ENCODE measurements at regions not wholly inside any gene's neighbourhood (a gene's known extent, or its start where the extent isn't known, plus 50 kb on each side); places are given as distances from the start of the nearest gene placed in this dataset.
"Not testable (repeated sequence)": the region's sequence is repeated elsewhere in the genome, so short reads cannot be mapped to it uniquely, and the experiment has no call there.

GRCh38 chr1:9437961-9438430 lies 101.3 kb upstream of the SLC25A33 start:
- H3K27ac Mint-ChIP-seq = no peak overlapping the region
- no peaks in the 10 kb centered on the region for H3K9me3 Mint-ChIP-seq
- no peak overlapping the region for H3K4me3 Mint-ChIP-seq

DNA sequence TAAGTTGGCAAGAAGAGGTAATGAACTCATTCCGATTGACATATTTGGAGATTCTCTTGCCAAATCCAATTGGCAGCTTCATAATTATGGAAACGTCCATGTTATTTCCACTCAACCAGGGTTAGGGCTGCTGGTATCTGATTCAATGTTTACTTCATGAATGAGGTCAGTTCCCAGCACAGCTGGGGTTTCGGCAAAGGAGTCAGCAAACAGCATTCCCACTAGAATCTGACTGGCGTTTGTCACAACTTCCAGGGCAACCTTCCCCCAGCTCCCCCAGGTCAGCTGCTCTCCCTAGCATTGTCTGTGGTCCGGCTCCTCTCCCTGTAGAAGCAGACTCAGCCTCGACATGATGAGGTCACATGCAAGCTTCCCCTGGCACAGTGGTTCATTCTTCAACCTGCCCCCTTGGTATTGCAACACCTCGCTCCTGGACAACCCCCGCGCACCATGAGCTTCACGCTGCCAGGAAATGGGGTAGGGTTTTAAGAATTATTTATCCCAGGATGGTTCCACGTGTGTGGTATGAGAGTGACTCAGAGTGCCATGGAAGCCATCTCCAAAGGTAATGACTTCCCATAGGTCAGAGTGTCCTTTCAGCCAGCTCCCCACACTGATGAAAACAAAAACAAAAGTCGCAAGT lies 100.7 kb upstream of the SLC25A33 start:
- H3K4me3 Mint-ChIP-seq = no peak overlapping the region
- no peaks in the 10 kb centered on the region for H3K4me1 Mint-ChIP-seq
- DNase-seq (ENCODE audit: low spot score in 2 of 2) (no peak), ATAC-seq (no peak)
- H3K36me3 Mint-ChIP-seq = no peaks in the 10 kb centered on the region
- H3K9me3 Mint-ChIP-seq = no peaks in the 10 kb centered on the region
- H3K27ac Mint-ChIP-seq = no peak overlapping the region

More at GRCh38 chr1:9437961-9438430, 101.3 kb upstream of the SLC25A33 start:
- ATAC-seq = no peak
- no peak for DNase-seq (ENCODE audit: low spot score in 2 of 2)
- Mint-ChIP-seq H3K4me1 (no peaks in the 10 kb centered on the region), H3K36me3 (no peaks in the 10 kb centered on the region)

- H3K4me3 Mint-ChIP-seq = no peak overlapping the region
- no peak overlapping the region for H3K27ac Mint-ChIP-seq
- DNase-seq (ENCODE audit: low spot score in 2 of 2) (no peak), ATAC-seq (no peak)
- no peaks in the 10 kb centered on the region for H3K4me1 Mint-ChIP-seq
- no peaks in the 10 kb centered on the region for H3K36me3 Mint-ChIP-seq
- H3K9me3 Mint-ChIP-seq = no peaks in the 10 kb centered on the region
Observed at GRCh38 chr1:9439074-9439761, 100.0 kb upstream of the SLC25A33 start.

- Mint-ChIP-seq H3K36me3 (no peaks in the 10 kb centered on the region), H3K27ac (no peak overlapping the region), H3K9me3 (no peaks in the 10 kb centered on the region), H3K4me1 (no peaks in the 10 kb centered on the region), H3K4me3 (no peak overlapping the region)
- ATAC-seq (no peak), DNase-seq (ENCODE audit: low spot score in 2 of 2) (no peak)
Observed at GRCh38 chr1:9440261-9440660, 99.0 kb upstream of the SLC25A33 start.

DNA sequence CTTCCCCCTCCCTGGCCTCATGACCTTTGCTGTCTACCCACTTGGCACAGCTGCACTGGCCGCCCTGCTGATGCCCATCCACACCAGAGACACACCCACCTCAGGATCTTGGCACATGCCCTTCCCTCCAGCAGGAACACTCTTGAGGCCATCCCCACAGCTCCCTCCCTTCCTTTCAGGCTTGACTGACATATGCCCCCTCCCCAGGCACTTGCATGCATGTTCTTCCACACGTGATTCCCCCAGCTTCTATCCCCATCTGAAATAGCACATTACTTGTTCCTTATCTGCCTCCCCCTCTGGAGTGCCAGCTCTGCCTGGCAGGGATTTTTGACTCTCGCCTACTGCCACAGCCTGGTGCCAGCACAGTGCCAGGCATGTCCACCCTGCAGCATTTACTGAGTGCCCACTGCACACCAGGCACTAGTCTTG lies 98.5 kb upstream of the SLC25A33 start:
- DNase-seq (ENCODE audit: low spot score in 2 of 2) (no peak), ATAC-seq (no peak)
- Mint-ChIP-seq H3K27ac (no peak overlapping the region), H3K4me3 (no peak overlapping the region), H3K4me1 (no peaks in the 10 kb centered on the region), H3K36me3 (no peaks in the 10 kb centered on the region), H3K9me3 (no peaks in the 10 kb centered on the region)

DNA sequence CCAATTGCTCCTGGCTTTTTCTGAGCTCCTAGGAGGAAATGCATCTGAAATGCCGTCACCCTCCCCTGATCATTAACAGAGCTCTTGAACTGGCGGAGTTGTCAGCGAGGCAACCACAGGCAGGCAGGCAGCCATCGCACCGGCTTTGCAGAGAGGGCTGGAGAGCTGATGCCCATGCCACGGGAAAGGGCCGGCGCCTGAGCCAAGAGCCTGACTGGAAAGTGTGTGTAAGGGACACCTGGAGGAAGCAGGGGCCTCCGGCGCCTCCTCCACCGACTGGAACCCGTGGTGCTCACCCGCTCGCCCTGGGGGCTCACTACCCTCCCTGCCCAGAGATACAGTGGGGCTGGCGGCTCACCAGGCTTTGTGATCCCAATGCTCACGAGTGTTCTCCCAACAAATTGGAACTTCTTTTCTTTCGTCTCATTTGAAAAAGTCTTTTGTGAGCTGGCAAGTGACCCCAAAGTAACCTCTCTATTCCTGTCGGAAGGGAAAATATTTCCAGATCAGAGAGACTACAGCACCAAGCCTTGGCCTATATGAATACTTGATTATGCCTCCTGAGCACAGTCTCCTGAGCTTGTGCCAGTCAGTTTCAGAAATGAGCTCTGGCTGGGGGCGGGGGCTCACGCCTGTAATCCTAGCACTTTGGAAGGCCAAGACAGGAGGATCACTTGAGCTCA lies 97.7 kb upstream of the SLC25A33 start:
- Mint-ChIP-seq H3K36me3 (no peaks in the 10 kb centered on the region), H3K4me1 (no peaks in the 10 kb centered on the region), H3K9me3 (no peaks in the 10 kb centered on the region), H3K4me3 (no peak overlapping the region), H3K27ac (no peak overlapping the region)
- ATAC-seq = no peak
- no peak for DNase-seq (ENCODE audit: low spot score in 2 of 2)

DNA sequence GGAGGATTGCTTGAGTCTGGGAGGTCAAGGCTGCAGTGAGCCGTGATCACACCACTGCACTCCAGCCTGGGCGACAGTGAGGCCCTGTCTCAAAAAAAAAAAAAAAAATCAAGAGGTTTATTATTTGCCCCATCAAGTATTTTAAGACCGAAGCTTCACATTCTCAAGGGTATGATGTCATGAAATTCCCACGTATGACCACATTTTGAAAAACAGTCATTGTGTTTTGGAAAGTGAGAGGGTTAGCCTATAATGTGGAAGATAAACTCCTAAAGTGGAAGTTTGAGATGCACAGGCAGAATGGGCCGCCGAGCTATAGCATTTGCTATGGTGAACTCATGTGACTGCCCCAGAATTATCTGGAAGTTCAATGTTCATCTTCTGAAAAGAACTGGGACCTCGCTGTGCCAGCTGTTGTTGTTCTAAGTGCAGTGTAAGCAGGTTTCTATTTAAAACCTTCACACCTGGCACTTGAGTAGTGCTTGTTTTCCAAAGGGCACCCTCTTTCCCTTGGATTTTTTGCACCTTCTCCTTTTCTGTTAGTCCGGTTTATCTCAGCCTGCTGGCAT lies 96.9 kb upstream of the SLC25A33 start:
- DNase-seq (ENCODE audit: low spot score in 2 of 2) (no peak), ATAC-seq (no peak)
- H3K4me3 Mint-ChIP-seq = no peak overlapping the region
- no peaks in the 10 kb centered on the region for H3K4me1 Mint-ChIP-seq
- H3K9me3 Mint-ChIP-seq = no peaks in the 10 kb centered on the region
- no peaks in the 10 kb centered on the region for H3K36me3 Mint-ChIP-seq
- H3K27ac Mint-ChIP-seq = no peak overlapping the region

DNA sequence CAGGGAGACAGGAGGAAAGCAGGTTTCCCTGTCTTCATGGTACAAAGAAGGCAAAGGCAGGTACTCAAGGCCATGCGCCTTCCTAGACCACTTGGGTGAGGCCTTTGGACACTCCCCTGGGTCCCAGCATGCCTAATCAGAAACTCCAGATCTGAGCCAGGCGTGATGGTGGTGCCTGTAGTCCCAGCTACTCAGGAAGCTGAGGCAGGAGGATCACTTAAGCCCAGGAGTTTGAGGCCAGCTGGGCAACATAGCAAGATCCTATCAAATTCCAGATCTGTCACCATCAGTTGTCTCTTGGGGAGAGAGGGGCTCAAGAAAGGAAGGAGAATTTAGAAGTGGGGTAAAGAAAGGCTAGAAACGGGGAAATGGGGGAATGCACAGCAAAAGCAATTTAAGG lies 96.3 kb upstream of the SLC25A33 start:
- no peak for ATAC-seq

DNA sequence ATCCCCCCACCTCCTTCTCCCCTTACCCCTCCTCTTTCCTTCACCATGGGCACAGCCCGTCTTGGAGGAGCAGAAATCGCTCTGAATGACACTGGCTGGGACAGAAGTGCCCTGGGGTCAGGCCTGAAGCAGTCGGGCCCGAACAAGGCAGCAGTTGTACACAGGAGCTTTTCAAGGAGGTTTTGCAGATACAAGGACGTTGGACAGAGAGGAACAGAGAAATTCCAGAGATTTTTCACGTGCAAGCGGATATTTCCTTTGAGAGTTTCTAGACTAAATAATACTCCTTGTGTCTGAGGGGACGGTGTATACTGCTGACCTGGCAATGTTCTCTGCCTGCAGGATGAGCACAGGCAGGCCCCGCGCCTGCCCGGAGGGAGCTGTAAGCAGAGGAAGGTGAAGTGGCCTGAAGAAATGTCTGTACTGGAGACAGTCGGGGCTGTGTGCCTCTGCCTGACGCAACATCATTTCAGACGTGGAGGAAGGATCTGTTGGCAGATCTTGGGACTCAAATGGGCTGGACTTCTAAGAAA lies 95.3 kb upstream of the SLC25A33 start:
- no peaks in the 10 kb centered on the region for H3K36me3 Mint-ChIP-seq
- H3K27ac Mint-ChIP-seq = no peak overlapping the region

More for the DNA sequence above, 96.3 kb upstream of the SLC25A33 start:
- Mint-ChIP-seq H3K4me3 (no peak overlapping the region), H3K9me3 (no peaks in the 10 kb centered on the region), H3K27ac (no peak overlapping the region), H3K4me1 (no peaks in the 10 kb centered on the region), H3K36me3 (no peaks in the 10 kb centered on the region)
- no peak for DNase-seq (ENCODE audit: low spot score in 2 of 2)

GRCh38 chr1:9444532-9444931 lies 94.7 kb upstream of the SLC25A33 start:
- ATAC-seq (no peak), DNase-seq (ENCODE audit: low spot score in 2 of 2) (no peak)
- Mint-ChIP-seq H3K27ac (no peak overlapping the region), H3K36me3 (no peaks in the 10 kb centered on the region), H3K9me3 (no peaks in the 10 kb centered on the region), H3K4me3 (no peak overlapping the region), H3K4me1 (no peaks in the 10 kb centered on the region)

More for the DNA sequence above, 95.3 kb upstream of the SLC25A33 start:
- no peak for DNase-seq (ENCODE audit: low spot score in 2 of 2)
- no peak overlapping the region for H3K4me3 Mint-ChIP-seq
- H3K4me1 Mint-ChIP-seq = no peaks in the 10 kb centered on the region
- no peak for ATAC-seq
- no peaks in the 10 kb centered on the region for H3K9me3 Mint-ChIP-seq

DNA sequence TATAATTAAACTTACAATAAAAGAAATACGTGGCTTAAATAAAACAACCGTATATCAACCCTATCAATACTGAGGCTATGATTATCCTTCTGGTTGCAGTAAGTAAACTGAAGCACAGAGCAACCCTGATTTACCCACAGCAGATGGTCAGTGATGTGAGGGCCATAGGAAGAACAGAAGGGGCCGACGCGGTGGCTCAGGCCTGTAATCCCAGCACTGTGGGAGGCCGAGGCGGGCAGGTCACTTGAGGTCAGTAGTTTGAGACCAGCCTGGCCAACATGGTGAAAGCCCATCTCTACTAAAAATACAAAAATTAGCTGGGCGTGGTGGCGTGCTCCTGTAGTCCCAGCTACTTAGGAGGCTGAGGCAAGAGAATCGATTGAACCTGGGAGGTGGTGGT lies 94.2 kb upstream of the SLC25A33 start:
- H3K4me1 Mint-ChIP-seq; H3K9me3 Mint-ChIP-seq; H3K4me3 Mint-ChIP-seq; H3K27ac Mint-ChIP-seq; H3K36me3 Mint-ChIP-seq; DNase-seq (ENCODE audit: low spot score in 2 of 2); ATAC-seq: not testable (repeated sequence)

DNA sequence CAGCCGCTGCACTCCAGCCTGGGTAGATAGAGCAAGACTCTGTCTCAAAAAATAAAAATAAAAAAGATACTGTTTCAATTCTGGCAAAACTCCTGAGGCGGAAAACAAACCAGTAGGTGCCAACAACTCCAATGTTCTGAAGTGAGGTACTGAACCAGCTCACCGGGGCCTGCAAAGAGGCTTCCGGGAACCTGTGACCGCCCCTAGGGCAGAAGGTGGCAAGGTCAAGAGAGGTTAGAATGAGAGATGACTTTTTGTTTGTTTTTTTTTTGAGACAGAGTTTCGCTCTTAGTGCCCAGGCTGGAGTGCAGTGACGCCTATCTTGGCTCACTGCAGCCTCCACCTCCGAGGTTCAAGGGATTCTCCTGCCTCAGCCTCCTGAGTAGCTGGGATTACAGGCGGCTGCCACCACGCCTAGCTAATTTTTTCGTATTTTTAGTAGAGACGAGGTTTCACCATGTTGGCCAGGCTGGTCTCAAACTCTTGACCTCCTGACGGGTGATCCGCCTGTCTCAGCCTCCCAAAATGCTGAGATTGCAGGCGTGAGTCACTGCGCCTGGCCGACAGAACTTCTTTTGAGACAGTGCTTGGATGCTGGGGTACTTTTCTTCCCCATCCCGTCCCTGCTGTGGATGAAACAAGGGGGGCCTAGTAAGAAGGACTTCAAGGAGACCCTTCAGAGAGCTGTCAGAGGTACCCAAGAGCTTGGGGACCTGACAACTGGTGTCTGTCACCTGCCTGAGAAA lies 91.9 kb upstream of the SLC25A33 start:
- no peaks in the 10 kb centered on the region for H3K36me3 Mint-ChIP-seq
- no peak for DNase-seq (ENCODE audit: low spot score in 2 of 2)
- ATAC-seq = no peak
- H3K4me3 Mint-ChIP-seq = no peak overlapping the region
- no peak overlapping the region for H3K27ac Mint-ChIP-seq
- H3K4me1 Mint-ChIP-seq = no peaks in the 10 kb centered on the region
- no peaks in the 10 kb centered on the region for H3K9me3 Mint-ChIP-seq

DNA sequence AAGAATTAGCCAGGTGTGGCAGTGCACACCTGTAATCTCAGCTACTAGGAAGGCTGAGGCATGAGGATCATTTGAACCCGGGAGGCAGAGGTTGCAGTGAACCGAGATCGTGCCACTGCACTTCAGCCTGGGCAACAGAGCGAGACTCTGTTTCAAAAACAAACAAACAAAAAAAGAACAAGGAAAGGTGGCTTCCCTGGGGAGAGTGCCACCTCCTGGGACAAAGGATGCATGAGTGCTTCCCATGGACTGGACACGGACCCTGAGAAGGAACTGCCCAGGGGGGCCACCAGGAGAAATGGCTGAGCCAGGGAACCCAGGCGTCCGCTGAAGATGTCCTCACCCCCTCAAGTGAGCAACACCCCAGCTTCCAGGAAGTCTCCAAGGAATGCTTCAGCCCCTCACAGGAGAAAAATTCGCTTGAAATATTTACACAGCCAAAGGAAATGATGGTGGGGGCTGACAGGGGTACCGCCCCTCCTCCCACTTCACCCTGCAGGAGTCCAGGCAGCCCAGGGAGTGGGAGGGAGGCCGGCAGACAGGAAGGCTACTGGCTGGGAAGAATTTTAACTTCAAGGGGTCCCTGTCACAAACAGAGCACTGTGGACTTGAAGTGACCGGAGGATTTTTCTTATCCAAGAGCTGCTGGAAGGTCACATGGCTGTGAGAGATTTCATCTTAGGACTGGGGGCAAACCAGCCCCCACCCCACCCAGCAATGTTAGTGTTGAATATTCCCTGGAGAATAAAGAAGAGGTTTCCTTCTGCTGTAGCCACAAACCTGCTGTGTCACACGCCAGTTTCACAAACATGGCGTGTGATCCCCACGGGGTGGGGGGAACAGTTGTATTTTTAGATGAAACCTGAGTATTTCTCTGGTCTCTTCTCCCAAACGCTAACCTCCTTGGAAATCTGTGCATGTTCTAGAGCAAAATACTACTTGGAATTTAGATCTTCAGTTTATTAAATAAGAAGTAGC lies 90.8 kb upstream of the SLC25A33 start:
- DNase-seq (ENCODE audit: low spot score in 2 of 2) (no peak), ATAC-seq (no peak)
- Mint-ChIP-seq H3K4me3 (no peak overlapping the region), H3K36me3 (no peaks in the 10 kb centered on the region), H3K27ac (no peak overlapping the region), H3K4me1 (no peaks in the 10 kb centered on the region), H3K9me3 (no peaks in the 10 kb centered on the region)

DNA sequence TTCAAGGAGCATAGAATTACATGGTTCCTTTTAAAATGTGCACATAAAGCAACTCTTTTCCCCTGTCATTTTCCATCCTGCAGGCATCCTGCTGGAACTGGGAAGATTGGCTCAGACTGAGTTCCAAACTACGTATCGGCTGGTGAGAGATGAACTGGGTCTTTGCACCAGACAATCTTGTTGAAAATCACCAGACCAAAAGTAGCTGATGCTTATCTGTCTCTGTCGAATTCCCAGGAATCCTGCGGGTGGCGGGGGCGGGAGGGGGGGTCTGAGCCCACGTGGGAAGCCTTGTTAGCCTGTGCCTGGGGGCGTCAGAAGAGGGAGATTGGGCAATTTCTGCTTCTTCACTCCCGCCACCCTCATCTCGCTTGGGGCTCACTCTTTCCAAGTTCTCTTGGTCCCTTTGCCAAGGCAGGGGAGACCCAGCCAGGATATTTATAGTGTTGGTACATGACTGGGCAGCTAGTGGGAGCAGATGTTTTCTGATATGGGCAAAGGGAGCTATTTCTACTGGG lies 90.1 kb upstream of the SLC25A33 start:
- Mint-ChIP-seq H3K9me3 (no peaks in the 10 kb centered on the region), H3K27ac (no peak overlapping the region), H3K4me3 (no peak overlapping the region), H3K36me3 (no peaks in the 10 kb centered on the region), H3K4me1 (no peaks in the 10 kb centered on the region)
- DNase-seq (ENCODE audit: low spot score in 2 of 2) = no peak
- ATAC-seq = no peak
